ENCODE measurements at regions not wholly inside any gene's neighbourhood (a gene's known extent, or its start where the extent isn't known, plus 50 kb on each side); places are given as distances from the start of the nearest gene placed in this dataset.

- Histone ChIP-seq H3K4me2 (ENCODE audit: insufficient read depth, low read length) (no peak overlapping the region), H3K9me3 (ENCODE audit: low read depth, low read length) (peaks cover 4% of the 10 kb centered on the region), H3K79me2 (ENCODE audit: insufficient read depth, low read length) (no peaks in the 10 kb centered on the region)
Observed at GRCh38 chr13:89687066-89687465, 1660.4 kb upstream of the MIR17HG start.

DNA sequence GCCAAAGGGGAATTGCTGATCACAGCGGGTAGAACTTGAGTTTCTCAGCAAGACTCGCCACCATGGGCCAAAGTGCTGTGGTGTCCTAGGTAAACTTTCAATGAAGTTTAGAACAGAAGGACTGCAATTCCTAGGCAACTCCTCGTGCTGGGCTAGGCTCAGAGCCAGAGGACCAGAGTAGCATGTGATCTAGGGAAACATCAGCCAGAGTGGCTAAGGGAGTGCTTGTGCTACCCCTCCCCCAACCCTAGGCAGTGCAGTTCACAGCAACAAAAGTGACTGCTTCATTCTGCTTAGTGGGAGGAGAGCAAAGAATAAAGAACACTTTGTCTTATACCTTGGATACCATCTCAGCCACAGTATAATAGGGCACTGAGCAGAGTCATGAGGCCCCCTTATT, 1658.6 kb upstream of the MIR17HG start:
- Histone ChIP-seq H3K27me3 (ENCODE audit: insufficient read depth, low read length) (no peaks in the 10 kb centered on the region), H2AFZ (ENCODE audit: low read length) (no peak overlapping the region), H3K27ac (ENCODE audit: low read depth, low read length) (no peak overlapping the region), H3K4me1 (ENCODE audit: insufficient read depth, low read length) (no peaks in the 10 kb centered on the region), H3K4me2 (ENCODE audit: insufficient read depth, low read length) (no peak overlapping the region), H3K36me3 (ENCODE audit: insufficient read depth, low read length) (no peaks in the 10 kb centered on the region), H3K79me2 (ENCODE audit: insufficient read depth, low read length) (no peaks in the 10 kb centered on the region), H4K20me1 (ENCODE audit: insufficient read depth, low read length) (no peaks in the 10 kb centered on the region), H3K9me3 (ENCODE audit: low read depth, low read length) (peaks cover 4% of the 10 kb centered on the region), H3K4me3 (ENCODE audit: insufficient read depth, low read length) (no peak overlapping the region)
- no peak for DNase-seq (ENCODE audit: insufficient read length, low spot score, missing footprints)
- no peak for TF ChIP-seq CTCF (IDR thresholded peaks at IDR 0.05; ENCODE audit: extremely low read depth, low read depth, low read length)

More at GRCh38 chr13:89687066-89687465, 1660.4 kb upstream of the MIR17HG start:
- Histone ChIP-seq H3K36me3 (ENCODE audit: insufficient read depth, low read length) (no peaks in the 10 kb centered on the region), H3K27ac (ENCODE audit: low read depth, low read length) (no peak overlapping the region), H3K27me3 (ENCODE audit: insufficient read depth, low read length) (no peaks in the 10 kb centered on the region), H3K4me1 (ENCODE audit: insufficient read depth, low read length) (no peaks in the 10 kb centered on the region), H3K4me3 (ENCODE audit: insufficient read depth, low read length) (no peak overlapping the region), H4K20me1 (ENCODE audit: insufficient read depth, low read length) (no peaks in the 10 kb centered on the region), H2AFZ (ENCODE audit: low read length) (no peak overlapping the region)
- no peak for DNase-seq (ENCODE audit: insufficient read length, low spot score, missing footprints)
- no peak for TF ChIP-seq CTCF (IDR thresholded peaks at IDR 0.05; ENCODE audit: extremely low read depth, low read depth, low read length)

DNA sequence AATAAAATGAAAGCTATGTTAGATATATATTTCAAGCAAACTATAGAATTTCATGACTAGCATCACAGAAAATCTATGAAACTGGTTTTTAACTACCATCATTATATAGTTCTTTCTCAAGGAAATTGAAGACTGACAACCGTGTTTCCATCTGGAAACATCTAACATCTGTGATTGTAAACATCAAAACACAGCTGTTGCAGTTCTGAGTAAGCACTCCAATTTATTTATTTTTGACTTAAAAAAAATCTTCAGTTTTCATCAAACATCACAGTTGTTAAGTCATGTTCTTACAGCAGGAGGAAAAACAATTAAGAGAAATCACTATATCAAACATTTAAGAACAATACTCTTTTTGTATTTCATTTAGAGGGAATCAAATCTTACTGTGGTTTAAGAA, 1653.0 kb upstream of the MIR17HG start:
- no peaks in the 10 kb centered on the region for H4K20me1 ChIP-seq (ENCODE audit: insufficient read depth, low read length)
- H3K4me3 ChIP-seq (ENCODE audit: insufficient read depth, low read length): no peak overlapping the region
- H2AFZ ChIP-seq (ENCODE audit: low read length): no peak overlapping the region
- no peaks in the 10 kb centered on the region for H3K79me2 ChIP-seq (ENCODE audit: insufficient read depth, low read length)
- no peak for DNase-seq (ENCODE audit: insufficient read length, low spot score, missing footprints)
- no peaks in the 10 kb centered on the region for H3K27me3 ChIP-seq (ENCODE audit: insufficient read depth, low read length)
- no peaks in the 10 kb centered on the region for H3K36me3 ChIP-seq (ENCODE audit: insufficient read depth, low read length)
- no peak overlapping the region for H3K27ac ChIP-seq (ENCODE audit: low read depth, low read length)
- no peaks in the 10 kb centered on the region for H3K9me3 ChIP-seq (ENCODE audit: low read depth, low read length)
- no peak overlapping the region for H3K4me2 ChIP-seq (ENCODE audit: insufficient read depth, low read length)
- TF ChIP-seq CTCF (IDR thresholded peaks at IDR 0.05; ENCODE audit: extremely low read depth, low read depth, low read length): no peak
- no peaks in the 10 kb centered on the region for H3K4me1 ChIP-seq (ENCODE audit: insufficient read depth, low read length)

DNA sequence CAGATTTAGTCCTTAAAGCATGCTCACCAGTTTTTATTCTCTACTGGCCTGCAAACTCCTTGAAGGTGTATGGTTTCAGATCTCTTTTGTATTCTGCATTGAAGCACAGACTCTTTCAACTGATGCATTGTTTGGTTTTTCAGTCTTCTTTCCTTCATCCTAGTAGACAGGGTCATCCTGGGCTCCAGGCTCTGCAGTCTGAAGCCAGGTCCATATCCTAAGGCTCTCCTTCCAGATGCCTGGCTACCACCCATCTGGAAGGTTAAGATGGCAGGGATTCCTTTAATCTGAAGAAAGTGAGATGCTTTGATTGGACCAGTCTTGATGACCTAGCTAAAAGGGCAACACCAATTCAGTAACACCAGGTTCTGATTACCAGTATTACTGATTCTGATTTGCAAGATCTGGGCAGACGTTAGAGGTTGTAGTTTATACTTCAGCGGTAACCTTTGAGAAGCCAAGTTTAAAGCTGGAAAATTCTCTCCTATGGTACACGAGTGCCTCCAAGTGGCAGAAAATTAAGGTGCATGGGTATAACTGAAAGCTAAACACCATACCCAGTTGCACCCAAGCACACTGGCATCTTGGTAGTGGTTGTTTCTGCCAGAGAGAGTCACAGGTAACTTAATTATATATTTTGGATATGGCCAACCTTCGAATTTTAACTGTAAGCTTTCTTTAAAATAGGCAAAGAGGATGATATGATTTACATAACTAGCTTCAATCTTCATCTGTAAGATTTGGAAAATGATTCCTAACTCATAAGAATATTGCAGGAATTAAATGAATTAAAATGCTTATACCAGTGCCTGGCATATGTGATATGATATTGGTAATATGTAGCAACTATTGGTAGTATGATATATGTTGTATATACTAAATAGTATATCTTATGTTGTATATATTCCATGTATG, 1651.9 kb upstream of the MIR17HG start:
- Histone ChIP-seq H3K79me2 (ENCODE audit: insufficient read depth, low read length) (no peaks in the 10 kb centered on the region), H3K4me1 (ENCODE audit: insufficient read depth, low read length) (no peaks in the 10 kb centered on the region), H3K27ac (ENCODE audit: low read depth, low read length) (no peak overlapping the region), H4K20me1 (ENCODE audit: insufficient read depth, low read length) (no peaks in the 10 kb centered on the region), H3K27me3 (ENCODE audit: insufficient read depth, low read length) (no peaks in the 10 kb centered on the region), H3K36me3 (ENCODE audit: insufficient read depth, low read length) (no peaks in the 10 kb centered on the region), H2AFZ (ENCODE audit: low read length) (no peak overlapping the region), H3K4me2 (ENCODE audit: insufficient read depth, low read length) (no peak overlapping the region), H3K9me3 (ENCODE audit: low read depth, low read length) (no peaks in the 10 kb centered on the region), H3K4me3 (ENCODE audit: insufficient read depth, low read length) (no peak overlapping the region)
- DNase-seq (ENCODE audit: insufficient read length, low spot score, missing footprints): no peak
- no peak for TF ChIP-seq CTCF (IDR thresholded peaks at IDR 0.05; ENCODE audit: extremely low read depth, low read depth, low read length)

Data from osteoblast (primary cell).